ENCODE measurements at regions not wholly inside any gene's neighbourhood (a gene's known extent, or its start where the extent isn't known, plus 50 kb on each side); places are given as distances from the start of the nearest gene placed in this dataset.

DNA sequence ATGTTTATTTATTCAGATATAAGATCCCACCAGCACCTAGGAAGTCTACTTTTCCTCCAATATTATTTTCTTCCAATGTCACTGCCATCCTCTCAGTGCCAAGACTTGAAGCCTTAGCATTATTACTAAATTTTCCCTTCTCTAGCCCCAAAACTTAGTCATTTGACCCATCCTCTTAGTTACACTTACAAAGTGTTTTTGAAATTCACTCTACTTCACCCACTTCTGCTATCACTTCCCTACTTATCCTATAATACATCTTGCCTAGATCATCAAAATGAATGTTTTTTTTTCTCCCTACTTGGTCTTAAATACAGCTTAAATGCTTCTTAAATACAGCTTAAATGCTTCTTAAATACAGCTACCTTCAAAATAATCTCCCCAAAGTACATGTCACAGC lies 376.6 kb downstream of the RSL24D1 start:
- TF ChIP-seq CTCF (IDR thresholded peaks at IDR 0.05; ENCODE audit: low read depth, low read length): no peak
- H3K4me3 ChIP-seq (ENCODE audit: low read depth, low read length): no peak overlapping the region
- in situ Hi-C loops (cut with HindIII; ENCODE audit: low sequenced_read_pairs): no loop called here
- no peak for DNase-seq (ENCODE audit: low read depth, low spot score)

GRCh38 chr15:54816401-54816800 lies 380.3 kb downstream of the RSL24D1 start:
- no peak overlapping the region for H3K4me3 ChIP-seq (ENCODE audit: low read depth, low read length)
- in situ Hi-C loops (cut with HindIII; ENCODE audit: low sequenced_read_pairs): no loop called here
- TF ChIP-seq CTCF (IDR thresholded peaks at IDR 0.05; ENCODE audit: low read depth, low read length): no peak
- no peak for DNase-seq (ENCODE audit: low read depth, low spot score)

- no peak for TF ChIP-seq CTCF (IDR thresholded peaks at IDR 0.05; ENCODE audit: low read depth, low read length)
Measured at GRCh38 chr15:54815556-54815955, 381.2 kb downstream of the RSL24D1 start.

DNA sequence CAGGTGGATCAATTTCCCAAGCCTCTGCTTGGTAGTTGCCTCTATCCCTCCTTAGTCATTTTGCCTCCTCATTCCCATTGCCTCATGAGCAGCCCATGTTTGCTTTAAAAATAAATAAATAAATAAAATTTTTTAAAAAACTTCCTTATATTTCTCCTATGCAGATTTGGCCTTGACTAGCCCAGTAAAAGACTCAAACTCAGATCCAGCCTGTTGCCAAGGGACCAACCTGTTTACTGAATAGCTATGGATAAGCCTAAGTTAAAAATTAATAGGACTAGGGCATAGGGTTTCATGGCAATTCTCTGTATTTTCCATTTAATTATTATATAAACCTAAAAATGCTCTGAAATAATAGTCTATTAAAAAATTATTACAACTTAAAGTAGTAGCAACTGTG lies 384.4 kb downstream of the RSL24D1 start:
- in situ Hi-C loops (cut with HindIII; ENCODE audit: low sequenced_read_pairs): no loop called here
- H3K4me3 ChIP-seq (ENCODE audit: low read depth, low read length): no peak overlapping the region
- TF ChIP-seq CTCF (IDR thresholded peaks at IDR 0.05; ENCODE audit: low read depth, low read length): no peak
- DNase-seq (ENCODE audit: low read depth, low spot score): no peak

More at GRCh38 chr15:54815556-54815955, 381.2 kb downstream of the RSL24D1 start:
- in situ Hi-C loops (cut with HindIII; ENCODE audit: low sequenced_read_pairs): no loop called here
- no peak for DNase-seq (ENCODE audit: low read depth, low spot score)
- H3K4me3 ChIP-seq (ENCODE audit: low read depth, low read length): no peak overlapping the region

DNA sequence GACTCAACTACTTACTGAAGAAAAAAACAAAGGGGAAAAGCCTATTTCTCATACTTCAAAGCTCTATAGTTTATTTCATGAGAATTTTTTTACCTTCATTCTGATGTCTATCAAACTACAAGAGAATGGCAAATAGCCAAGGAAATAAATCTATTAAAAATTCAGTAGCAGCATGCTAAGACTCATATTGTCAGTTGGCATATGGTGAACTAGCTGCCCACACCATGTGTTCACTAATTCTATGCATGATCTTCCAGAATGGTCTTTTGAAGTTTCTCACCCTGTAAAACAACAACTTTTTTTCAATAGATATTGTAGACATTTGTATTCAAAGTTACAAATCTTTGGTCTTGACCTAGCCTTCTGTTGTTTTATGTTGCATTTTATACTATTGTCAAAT lies 386.2 kb downstream of the RSL24D1 start:
- no peak for TF ChIP-seq CTCF (IDR thresholded peaks at IDR 0.05; ENCODE audit: low read depth, low read length)
- in situ Hi-C loops (cut with HindIII; ENCODE audit: low sequenced_read_pairs): no loop called here
- H3K4me3 ChIP-seq (ENCODE audit: low read depth, low read length): no peak overlapping the region
- DNase-seq (ENCODE audit: low read depth, low spot score): no peak

DNA sequence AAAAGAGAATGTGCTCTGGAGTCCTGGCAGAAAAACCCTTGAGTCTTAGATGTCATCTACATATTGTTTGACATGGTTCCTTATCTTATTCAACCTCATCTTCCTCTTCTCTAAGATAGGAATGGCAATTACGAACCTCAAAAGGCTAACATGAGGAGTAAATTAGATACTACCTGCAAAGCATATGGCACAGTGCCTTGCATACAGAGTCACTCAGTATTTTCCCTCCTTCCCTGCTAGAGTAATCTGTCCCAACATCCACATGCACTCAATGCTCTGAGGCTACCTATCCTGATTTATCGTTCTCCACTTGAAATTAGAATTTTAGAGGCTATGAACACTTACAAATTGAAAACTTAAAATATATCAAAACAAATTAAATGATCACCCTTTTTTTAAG lies 386.7 kb downstream of the RSL24D1 start:
- no peak for TF ChIP-seq CTCF (IDR thresholded peaks at IDR 0.05; ENCODE audit: low read depth, low read length)
- DNase-seq (ENCODE audit: low read depth, low spot score): no peak
- in situ Hi-C loops (cut with HindIII; ENCODE audit: low sequenced_read_pairs): no loop called here
- H3K4me3 ChIP-seq (ENCODE audit: low read depth, low read length): no peak overlapping the region

- in situ Hi-C loops (cut with HindIII; ENCODE audit: low sequenced_read_pairs): no loop called here
- TF ChIP-seq CTCF (IDR thresholded peaks at IDR 0.05; ENCODE audit: low read depth, low read length): no peak
- H3K4me3 ChIP-seq (ENCODE audit: low read depth, low read length): no peak overlapping the region
- DNase-seq (ENCODE audit: low read depth, low spot score): no peak
Measured at GRCh38 chr15:54808321-54808720, 388.4 kb downstream of the RSL24D1 start.
